ENCODE measurements at regions not wholly inside any gene's neighbourhood (a gene's known extent, or its start where the extent isn't known, plus 50 kb on each side); places are given as distances from the start of the nearest gene placed in this dataset.
"Not testable (repeated sequence)": the region's sequence is repeated elsewhere in the genome, so short reads cannot be mapped to it uniquely, and the experiment has no call there.

GRCh38 chr6:106779552-106779951 is 150.2 kb downstream of the QRSL1 start:
- not testable (repeated sequence) for TF ChIP-seq EZH2phosphoT487 (IDR thresholded peaks at IDR 0.05; ENCODE audit: low read depth, severe bottlenecking, unreplicated experiment); CTCF (IDR thresholded peaks at IDR 0.05; ENCODE audit: poor library complexity)
